CD4-positive, alpha-beta T cell treated with Interleukin-17A for 4 hours (primary cell): ENCODE measurements at regions not wholly inside any gene's neighbourhood (a gene's known extent, or its start where the extent isn't known, plus 50 kb on each side); places are given as distances from the start of the nearest gene placed in this dataset.

Experiments
- DNase-seq: peaks from one replicate; pipeline ENCODE4 v3.0.0-alpha.2; 2020; ENCODE audit warnings: mixed read lengths

GRCh38 chr2:19746611-19747309 is 155.0 kb downstream of the TTC32 start:
- no peak for DNase-seq

DNA sequence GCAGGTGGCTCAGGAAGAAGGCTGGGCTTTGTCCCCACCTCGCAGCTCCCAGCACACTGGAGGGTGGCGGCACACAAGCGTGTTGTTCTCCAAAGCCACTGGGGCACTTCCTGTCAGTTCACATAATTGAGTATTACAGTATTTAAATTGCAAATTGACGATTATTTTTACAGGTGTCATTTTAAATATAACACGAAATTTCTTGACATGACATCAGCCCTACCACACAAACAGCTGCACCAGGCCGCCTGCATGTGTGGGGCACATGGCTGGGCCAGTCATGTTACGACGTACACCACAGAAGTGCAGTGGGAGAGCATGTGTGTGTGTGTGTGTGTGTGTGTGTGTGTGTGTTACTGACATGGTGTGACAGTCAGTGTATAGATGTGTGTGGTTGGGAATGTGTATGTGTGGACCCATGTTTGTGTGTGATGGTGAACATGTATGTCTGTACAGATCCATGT is 155.6 kb downstream of the TTC32 start:
- no peak for DNase-seq

GRCh38 chr2:19745318-19746136 is 156.3 kb downstream of the TTC32 start:
- DNase-seq = no peak

DNA sequence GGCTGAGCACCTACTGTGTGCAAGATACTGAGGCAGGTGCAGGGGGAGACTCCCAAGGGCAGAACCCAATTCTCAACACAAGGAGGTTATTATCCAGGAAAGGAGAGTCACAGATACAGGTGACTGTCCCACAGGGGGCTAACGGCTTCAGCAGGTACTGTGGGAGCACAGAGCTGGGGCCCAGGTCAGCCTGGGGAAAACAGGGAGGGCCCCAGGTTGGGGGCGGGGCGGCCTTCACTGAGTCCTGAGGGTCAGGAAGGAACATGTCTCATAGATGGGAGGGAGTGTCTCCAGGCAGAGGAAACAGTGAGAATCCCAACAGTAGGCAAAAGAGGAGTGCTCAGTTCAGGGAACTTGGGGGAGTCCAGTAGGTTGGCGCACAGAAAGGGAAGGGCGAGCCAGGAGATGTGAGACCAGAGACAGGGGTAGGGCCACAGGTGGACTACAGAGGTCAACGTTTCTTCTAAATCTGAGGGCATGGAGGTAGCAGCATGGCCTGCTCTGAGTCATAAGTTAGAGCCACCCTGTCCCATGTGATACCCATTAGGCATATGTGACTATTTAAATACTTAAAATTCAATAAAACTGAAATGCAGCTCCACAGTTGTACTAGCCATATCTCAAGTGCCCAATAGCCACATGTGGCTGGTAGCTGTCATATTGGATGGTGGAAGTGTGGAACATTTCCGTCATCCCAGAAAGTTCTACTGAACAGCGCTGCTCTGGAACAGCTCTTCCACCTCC is 157.2 kb downstream of the TTC32 start:
- no peak for DNase-seq

DNA sequence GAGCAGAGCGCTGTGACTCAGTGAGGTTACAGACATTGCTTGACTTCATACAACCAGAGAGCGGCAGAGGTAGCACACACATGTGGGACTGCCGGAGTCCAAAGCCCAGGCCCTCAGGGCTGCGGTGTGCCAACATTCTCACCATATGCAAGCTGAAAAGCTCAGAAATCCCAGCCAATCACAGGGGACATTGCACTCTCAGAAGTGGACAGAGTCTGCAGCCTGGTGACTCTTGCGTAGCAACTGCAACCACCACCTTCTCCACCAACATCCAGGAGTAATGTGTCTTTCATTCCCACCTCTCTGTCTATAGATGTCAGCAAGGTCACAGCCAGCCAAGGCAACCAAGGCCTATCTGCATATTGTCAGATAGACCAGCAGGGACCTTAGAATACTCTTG is 158.1 kb downstream of the TTC32 start:
- no peak for DNase-seq

- no peak for DNase-seq
Measured at GRCh38 chr2:19742872-19743271, 158.9 kb downstream of the TTC32 start.

- no peak for DNase-seq
Measured at GRCh38 chr2:19739256-19739655, 162.5 kb downstream of the TTC32 start.

- DNase-seq = no peak
Measured at GRCh38 chr2:19738707-19739106, 163.1 kb downstream of the TTC32 start.

DNA sequence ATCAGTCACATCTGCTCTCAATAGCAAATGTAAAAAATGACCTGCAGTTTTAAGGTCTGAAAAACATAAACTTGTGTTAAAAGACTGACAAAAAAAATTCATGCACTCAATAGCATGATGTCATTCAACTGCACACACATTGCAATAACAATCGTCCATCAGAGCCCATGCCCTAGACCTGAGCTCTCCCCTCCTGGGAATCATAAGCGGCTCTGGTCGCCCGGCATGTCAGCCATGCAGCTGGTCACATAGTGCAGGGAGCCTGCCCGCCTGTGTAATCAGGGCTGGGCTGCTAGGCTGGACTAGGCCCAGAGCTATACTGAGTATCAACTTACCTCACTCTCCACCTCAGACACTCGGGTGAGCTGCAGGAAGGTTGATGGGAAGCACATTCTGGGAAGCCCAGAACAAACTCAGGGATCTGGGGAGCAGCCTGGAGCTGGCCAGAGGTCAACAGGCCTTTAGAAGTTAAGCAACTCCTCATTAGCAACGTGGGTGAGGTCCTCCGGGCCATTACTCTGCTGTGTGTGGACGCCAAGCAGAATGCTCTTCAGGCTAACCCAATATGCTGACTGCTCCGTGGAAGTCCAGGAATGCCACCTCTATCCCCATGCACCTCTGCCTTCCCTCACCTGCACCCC is 165.5 kb downstream of the TTC32 start:
- no peak for DNase-seq

- no peak for DNase-seq
Measured at GRCh38 chr2:19733951-19734425, 167.8 kb downstream of the TTC32 start.

GRCh38 chr2:19733390-19733789 is 168.4 kb downstream of the TTC32 start:
- no peak for DNase-seq

GRCh38 chr2:19732255-19732654 is 169.5 kb downstream of the TTC32 start:
- no peak for DNase-seq

GRCh38 chr2:19731515-19731914 is 170.3 kb downstream of the TTC32 start:
- no peak for DNase-seq

- DNase-seq = no peak
Measured at GRCh38 chr2:19731037-19731436, 170.7 kb downstream of the TTC32 start.

DNA sequence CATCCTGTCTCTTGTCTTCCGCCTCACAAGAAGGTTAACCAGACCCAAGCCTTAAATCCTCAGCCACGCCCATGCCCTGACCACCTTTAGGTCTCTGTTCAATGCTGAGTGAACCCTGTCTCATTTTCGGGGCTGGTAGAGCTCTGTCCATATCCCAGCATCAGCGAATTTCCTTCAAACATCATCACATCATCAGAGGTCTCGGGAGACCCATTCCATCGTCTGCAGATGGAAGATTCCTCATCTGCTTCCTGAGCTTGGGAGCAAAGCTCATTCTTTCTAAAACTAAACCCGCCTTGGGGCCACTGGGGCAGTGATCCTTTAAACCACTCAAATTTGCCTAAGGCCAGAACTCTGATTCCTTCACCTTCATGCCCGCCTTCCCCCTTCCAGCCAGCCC is 173.7 kb downstream of the TTC32 start:
- DNase-seq = no peak

GRCh38 chr2:19725392-19725791 is 176.4 kb downstream of the TTC32 start:
- no peak for DNase-seq

DNA sequence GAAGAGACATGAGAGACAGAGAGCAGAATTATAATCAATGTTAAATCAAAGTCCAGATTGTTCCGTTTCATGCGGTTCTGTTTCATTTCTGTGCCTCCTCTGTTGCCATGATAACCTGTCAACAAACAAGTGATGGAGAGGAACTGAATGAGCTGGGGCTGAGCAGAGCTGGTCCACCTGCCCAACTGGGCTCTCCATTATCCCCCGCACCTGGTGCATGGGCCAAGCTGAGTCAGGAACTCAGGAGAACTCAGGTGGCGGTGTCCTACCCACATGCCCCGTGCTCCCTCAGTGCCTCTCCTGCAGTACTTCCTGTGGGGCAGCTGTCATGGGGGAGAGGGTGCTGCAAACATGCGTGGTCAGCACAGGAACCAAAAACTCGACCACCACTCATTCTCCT is 178.8 kb downstream of the TTC32 start:
- DNase-seq = no peak

DNA sequence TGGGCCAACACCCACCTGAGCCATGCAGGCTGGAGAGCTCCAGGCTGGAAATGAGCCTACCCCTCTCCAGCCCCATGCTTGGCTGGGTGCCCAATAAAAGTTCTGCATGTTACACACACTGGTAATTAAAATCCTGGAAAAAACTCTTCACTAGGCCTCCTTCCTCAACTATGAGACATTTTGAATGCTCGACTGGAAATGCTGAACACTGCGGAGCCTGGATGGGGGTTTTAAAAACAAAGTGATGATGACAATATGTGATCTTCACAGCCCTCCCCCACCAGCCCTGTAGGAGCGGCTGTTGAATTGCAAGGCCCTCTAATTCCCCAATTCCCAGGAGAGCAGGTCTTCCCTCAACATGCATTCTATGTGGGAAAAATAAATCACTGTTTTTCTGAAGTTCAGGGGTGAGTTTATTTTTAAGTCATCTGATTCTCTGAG is 179.2 kb downstream of the TTC32 start:
- no peak for DNase-seq

GRCh38 chr2:19720306-19720705 is 181.5 kb downstream of the TTC32 start:
- no peak for DNase-seq

DNA sequence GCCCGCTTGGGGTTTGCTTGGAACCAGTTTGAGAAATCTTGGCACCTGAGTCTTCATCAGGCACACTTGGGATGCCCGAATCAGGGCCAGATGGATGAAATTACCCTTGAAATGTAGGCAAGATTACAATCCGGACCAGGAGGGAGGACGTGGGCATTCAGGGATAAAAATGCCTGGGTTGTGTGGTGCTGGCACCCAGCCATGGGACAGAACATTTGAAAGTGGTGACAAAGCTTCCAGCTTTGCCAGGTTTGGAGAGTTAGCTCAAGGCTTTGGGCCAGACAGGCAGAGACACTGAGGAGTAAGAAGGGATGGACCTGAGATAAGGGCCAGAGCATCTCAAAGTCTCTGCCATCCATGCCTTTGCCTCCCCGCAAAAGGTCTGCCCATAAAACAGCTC is 182.2 kb downstream of the TTC32 start:
- DNase-seq = no peak

- no peak for DNase-seq
Measured at GRCh38 chr2:19717446-19717845, 184.3 kb downstream of the TTC32 start.

GRCh38 chr2:19714926-19715325 is 186.9 kb downstream of the TTC32 start:
- no peak for DNase-seq

- no peak for DNase-seq
Measured at GRCh38 chr2:19712850-19713249, 188.9 kb downstream of the TTC32 start.
